HFFc6 (cell line): ENCODE measurements at regions not wholly inside any gene's neighbourhood (a gene's known extent, or its start where the extent isn't known, plus 50 kb on each side); places are given as distances from the start of the nearest gene placed in this dataset.

Experiments
- DNase-seq: peaks from one replicate; pipeline ENCODE4 v3.0.0-alpha.2; 2018
- H3K27ac Mint-ChIP-seq: 2 replicates; pipeline ENCODE4 v1.8.0; 2020; ENCODE audit warnings: mild to moderate bottlenecking, mixed read lengths
- H3K27me3 Mint-ChIP-seq: 2 replicates; pipeline ENCODE4 v1.8.0; 2021; ENCODE audit warnings: mild to moderate bottlenecking, moderate library complexity, mixed read lengths; ENCODE audit not compliant: insufficient read depth
- H3K36me3 Mint-ChIP-seq: 2 replicates; pipeline ENCODE4 v1.8.0; 2021; ENCODE audit warnings: low read depth, mixed read lengths
- H3K4me1 Mint-ChIP-seq: 2 replicates; pipeline ENCODE4 v1.8.0; 2020; ENCODE audit warnings: low read depth, mixed read lengths
- H3K4me3 Mint-ChIP-seq: 2 replicates; pipeline ENCODE4 v1.8.0; 2020; ENCODE audit warnings: mild to moderate bottlenecking, moderate library complexity, mixed read lengths
- H3K9me3 Mint-ChIP-seq: 2 replicates; pipeline ENCODE4 v1.8.0; 2020; ENCODE audit warnings: mild to moderate bottlenecking, mixed read lengths
- TF ChIP-seq, protein P1 (sequence below): fragments of 200-600 bp; sonication (generic); IDR thresholded peaks from 2 replicates; pipeline ENCODE4 v1.5.0; 2021; ENCODE audit warnings: antibody characterized with exemption, mild to moderate bottlenecking

DNA sequence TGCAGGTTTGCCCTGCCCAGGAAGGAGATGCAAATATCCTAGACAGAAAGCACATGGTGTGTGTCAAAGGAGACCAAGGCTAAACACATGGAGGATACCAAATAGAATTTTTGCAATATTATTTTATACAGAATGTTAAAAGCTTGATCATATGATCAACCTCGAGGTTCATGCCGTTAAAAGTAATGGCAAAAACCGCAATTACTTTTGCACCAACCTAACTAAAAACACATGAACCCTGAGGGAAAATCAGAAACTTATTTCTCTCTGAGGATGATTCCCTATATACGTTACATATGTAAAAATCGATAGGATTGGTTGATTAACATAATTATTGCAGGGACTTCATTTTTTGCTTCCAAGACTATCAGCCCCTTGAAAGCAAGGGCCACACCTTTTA, 88.1 kb downstream of the MZT1 start:
- no peaks in the 10 kb centered on the region for H3K9me3 Mint-ChIP-seq

DNA sequence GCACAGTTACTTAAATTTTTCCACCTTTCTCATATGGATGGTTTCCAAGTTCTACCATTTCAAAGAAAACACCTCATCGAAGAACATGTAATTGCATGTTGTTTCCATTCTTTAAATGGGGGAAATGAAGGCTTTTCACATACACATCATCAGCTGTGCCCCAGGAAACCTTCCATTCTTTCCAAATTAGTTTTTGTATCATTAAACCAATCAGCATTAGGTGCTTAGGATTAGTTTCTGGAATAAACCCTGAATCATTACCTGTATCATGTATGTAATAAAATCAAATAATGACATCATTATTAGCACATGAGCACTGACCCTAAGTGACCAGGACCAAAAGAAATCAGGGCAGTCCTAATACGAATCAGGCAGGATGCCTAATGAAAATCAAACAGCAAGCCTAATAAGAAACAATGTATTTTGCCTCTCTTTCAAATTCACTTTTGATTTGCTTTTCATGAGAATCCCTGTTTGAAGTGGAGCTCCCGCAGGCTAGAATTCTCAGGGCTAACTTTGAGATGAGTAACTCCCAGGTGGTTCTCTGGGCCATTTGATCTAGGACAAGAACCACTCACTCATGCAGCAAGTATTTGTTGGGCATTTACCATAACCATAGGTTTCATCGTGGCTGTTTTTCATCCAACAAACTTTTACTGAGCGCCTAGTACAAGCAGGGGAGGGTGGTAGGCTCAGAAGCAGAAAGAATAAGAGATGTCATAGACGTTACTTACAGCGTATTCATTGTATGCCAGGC, 89.2 kb downstream of the MZT1 start:
- Mint-ChIP-seq H3K36me3 (no peaks in the 10 kb centered on the region), H3K27ac (no peak overlapping the region), H3K9me3 (no peaks in the 10 kb centered on the region), H3K4me3 (no peak overlapping the region), H3K27me3 (no peaks in the 10 kb centered on the region), H3K4me1 (no peaks in the 10 kb centered on the region)
- TF ChIP-seq, protein P1, sequence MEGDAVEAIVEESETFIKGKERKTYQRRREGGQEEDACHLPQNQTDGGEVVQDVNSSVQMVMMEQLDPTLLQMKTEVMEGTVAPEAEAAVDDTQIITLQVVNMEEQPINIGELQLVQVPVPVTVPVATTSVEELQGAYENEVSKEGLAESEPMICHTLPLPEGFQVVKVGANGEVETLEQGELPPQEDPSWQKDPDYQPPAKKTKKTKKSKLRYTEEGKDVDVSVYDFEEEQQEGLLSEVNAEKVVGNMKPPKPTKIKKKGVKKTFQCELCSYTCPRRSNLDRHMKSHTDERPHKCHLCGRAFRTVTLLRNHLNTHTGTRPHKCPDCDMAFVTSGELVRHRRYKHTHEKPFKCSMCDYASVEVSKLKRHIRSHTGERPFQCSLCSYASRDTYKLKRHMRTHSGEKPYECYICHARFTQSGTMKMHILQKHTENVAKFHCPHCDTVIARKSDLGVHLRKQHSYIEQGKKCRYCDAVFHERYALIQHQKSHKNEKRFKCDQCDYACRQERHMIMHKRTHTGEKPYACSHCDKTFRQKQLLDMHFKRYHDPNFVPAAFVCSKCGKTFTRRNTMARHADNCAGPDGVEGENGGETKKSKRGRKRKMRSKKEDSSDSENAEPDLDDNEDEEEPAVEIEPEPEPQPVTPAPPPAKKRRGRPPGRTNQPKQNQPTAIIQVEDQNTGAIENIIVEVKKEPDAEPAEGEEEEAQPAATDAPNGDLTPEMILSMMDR = no peak
- DNase-seq = no peak

More for the DNA sequence above, 88.1 kb downstream of the MZT1 start:
- Mint-ChIP-seq H3K27ac (no peak overlapping the region), H3K27me3 (no peaks in the 10 kb centered on the region), H3K36me3 (no peaks in the 10 kb centered on the region), H3K4me1 (no peaks in the 10 kb centered on the region), H3K4me3 (no peak overlapping the region)
- no peak for DNase-seq
- TF ChIP-seq, protein P1 = no peak

DNA sequence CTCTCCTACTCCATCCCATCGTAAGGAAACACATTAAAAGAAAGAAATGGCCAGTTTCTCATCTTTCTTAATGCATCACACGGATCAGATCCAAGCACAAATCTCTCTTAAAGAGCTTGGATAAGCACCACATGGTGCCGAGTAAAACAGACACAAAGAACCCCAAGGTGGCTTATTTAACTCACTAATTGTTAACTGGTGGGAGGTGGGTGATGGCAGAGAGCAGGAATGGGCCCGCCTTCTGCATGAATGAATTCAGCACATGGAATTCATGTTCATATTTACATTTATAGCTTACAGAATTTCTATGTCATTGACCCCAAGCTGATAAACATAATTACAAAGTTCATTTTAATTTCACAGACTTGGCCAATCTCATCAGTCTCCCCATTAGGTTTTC, 89.9 kb downstream of the MZT1 start:
- H3K27me3 Mint-ChIP-seq = no peaks in the 10 kb centered on the region

DNA sequence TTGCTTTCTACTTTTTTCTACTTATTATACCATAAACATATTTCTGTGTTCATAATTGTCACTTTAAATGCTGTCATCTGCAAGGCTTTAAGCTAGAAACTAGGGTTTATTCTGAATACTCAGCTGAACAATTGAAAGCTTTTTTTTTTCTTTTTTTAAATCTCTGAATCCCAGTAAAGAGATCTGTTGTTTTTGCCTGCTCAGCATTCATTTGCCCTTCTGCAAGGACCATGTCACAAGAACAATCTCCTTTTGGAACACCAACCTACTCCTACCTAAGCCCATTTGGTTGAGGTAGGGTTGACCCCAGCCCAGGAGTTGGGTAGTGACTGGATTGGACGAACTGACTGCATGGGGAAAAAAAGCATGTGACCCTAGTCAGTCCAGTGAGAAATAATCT, 92.6 kb downstream of the MZT1 start:
- Mint-ChIP-seq H3K4me1 (no peaks in the 10 kb centered on the region), H3K27ac (no peak overlapping the region), H3K9me3 (no peaks in the 10 kb centered on the region), H3K4me3 (no peak overlapping the region), H3K36me3 (no peaks in the 10 kb centered on the region), H3K27me3 (no peaks in the 10 kb centered on the region)
- no peak for DNase-seq
- TF ChIP-seq, protein P1 = no peak

More for the DNA sequence above, 89.9 kb downstream of the MZT1 start:
- TF ChIP-seq, protein P1 = no peak
- Mint-ChIP-seq H3K9me3 (no peaks in the 10 kb centered on the region), H3K36me3 (no peaks in the 10 kb centered on the region), H3K4me1 (no peaks in the 10 kb centered on the region), H3K4me3 (no peak overlapping the region), H3K27ac (no peak overlapping the region)
- DNase-seq = no peak

DNA sequence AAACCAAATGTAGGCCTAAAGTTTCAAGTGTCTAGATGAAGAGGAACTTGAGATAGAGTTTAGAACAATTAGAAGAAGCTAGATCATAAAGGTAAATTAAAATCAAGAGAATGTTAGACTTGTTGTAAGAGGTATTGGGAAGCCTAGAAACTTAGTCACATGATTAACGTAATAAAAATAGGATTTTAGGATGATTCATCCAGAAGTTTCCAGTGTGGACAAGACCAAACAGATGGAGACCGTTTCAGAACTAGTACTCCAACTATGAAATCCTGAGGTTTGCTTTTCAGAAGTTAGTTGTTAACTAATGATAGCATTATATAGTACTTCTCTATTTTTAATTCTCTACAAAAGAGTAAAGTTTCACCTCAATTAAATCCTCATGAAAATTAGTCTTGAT, 104.9 kb downstream of the MZT1 start:
- TF ChIP-seq, protein P1 = no peak
- no peaks in the 10 kb centered on the region for H3K36me3 Mint-ChIP-seq
- H3K9me3 Mint-ChIP-seq = peaks cover 4% of the 10 kb centered on the region; the same call in 1 of the 2 replicates
- no peak for DNase-seq
- H3K27ac Mint-ChIP-seq = no peak overlapping the region
- H3K27me3 Mint-ChIP-seq = no peaks in the 10 kb centered on the region
- no peaks in the 10 kb centered on the region for H3K4me1 Mint-ChIP-seq
- H3K4me3 Mint-ChIP-seq = no peak overlapping the region
